ENCODE measurements at regions not wholly inside any gene's neighbourhood (a gene's known extent, or its start where the extent isn't known, plus 50 kb on each side); places are given as distances from the start of the nearest gene placed in this dataset.

- TF ChIP-seq POLR2A (IDR thresholded peaks at IDR 0.05) (no peak), CTCF (IDR thresholded peaks at IDR 0.05) (no peak)
Observed at GRCh38 chr11:116640641-116641402, 132.0 kb downstream of the BUD13 start.
